Astrocyte of the spinal cord (primary cell): ENCODE measurements at regions not wholly inside any gene's neighbourhood (a gene's known extent, or its start where the extent isn't known, plus 50 kb on each side); places are given as distances from the start of the nearest gene placed in this dataset.

Experiments
- DNase-seq: peaks from one replicate; pipeline ENCODE4 v3.0.0; 2011; ENCODE audit warnings: low read depth, low spot score
- H3K4me3 ChIP-seq: 2 replicates; pipeline ENCODE4 v1.5.1; 2011; ENCODE audit warnings: low read depth, mild to moderate bottlenecking, low read length, moderate library complexity
- CTCF ChIP-seq: IDR thresholded peaks from 2 replicates; pipeline ENCODE4 v1.5.1; 2012; ENCODE audit warnings: low read depth, mild to moderate bottlenecking, low read length, inconsistent platforms
- in situ Hi-C: cut with HindIII; loops from 2 replicates; pipeline ENCODE4 v1.10.0; 2017; ENCODE audit warnings: low sequenced_read_pairs

GRCh38 chr2:106667478-106668070 is 180.4 kb downstream of the CD8B2 start:
- in situ Hi-C loops = no loop called here
- TF ChIP-seq CTCF = no peak
- no peak for DNase-seq
- H3K4me3 ChIP-seq = no peak overlapping the region

GRCh38 chr2:106685180-106685897 is 198.2 kb downstream of the CD8B2 start:
- no peak for DNase-seq

GRCh38 chr2:106686814-106687213 is 199.2 kb downstream of the ST6GAL2 start:
- TF ChIP-seq CTCF = no peak
- no peak overlapping the region for H3K4me3 ChIP-seq
- in situ Hi-C loops = no loop called here
- no peak for DNase-seq

More at GRCh38 chr2:106685180-106685897, 198.2 kb downstream of the CD8B2 start:
- TF ChIP-seq CTCF = no peak
- in situ Hi-C loops = no loop called here
- no peak overlapping the region for H3K4me3 ChIP-seq

- no peak for DNase-seq
- in situ Hi-C loops = no loop called here
- H3K4me3 ChIP-seq = no peak overlapping the region
- TF ChIP-seq CTCF = no peak
These were observed 190.9 kb downstream of the ST6GAL2 start for GRCh38 chr2:106694964-106695470.

- no peak for TF ChIP-seq CTCF
- no peak for DNase-seq
- in situ Hi-C loops = no loop called here
- no peak overlapping the region for H3K4me3 ChIP-seq
These were observed 190.0 kb downstream of the ST6GAL2 start for GRCh38 chr2:106695919-106696318.

- no peak for TF ChIP-seq CTCF
- DNase-seq = no peak
- in situ Hi-C loops = no loop called here
These were observed 185.4 kb downstream of the ST6GAL2 start for GRCh38 chr2:106700616-106701015.

More at GRCh38 chr2:106700616-106701015, 185.4 kb downstream of the ST6GAL2 start:
- H3K4me3 ChIP-seq = no peak overlapping the region
